Astrocyte (in vitro differentiated cells and primary cell): ENCODE measurements at regions not wholly inside any gene's neighbourhood (a gene's known extent, or its start where the extent isn't known, plus 50 kb on each side); places are given as distances from the start of the nearest gene placed in this dataset.

Source experiments
- CTCF ChIP-seq: IDR thresholded peaks from 2 replicates; pipeline ENCODE4 v1.5.1; 2011; ENCODE audit warnings: low read depth, mild to moderate bottlenecking, inconsistent platforms, low read length, moderate library complexity; ENCODE audit not compliant: insufficient read depth
- EZH2 ChIP-seq: IDR thresholded peaks from 2 replicates; pipeline ENCODE4 v1.6.1; 2012; ENCODE audit warnings: mild to moderate bottlenecking, low read length, inconsistent platforms; ENCODE audit not compliant: insufficient read depth

- no peak for TF ChIP-seq CTCF
- no peak for TF ChIP-seq EZH2
Measured at GRCh38 chr20:54745780-54746179, 270.4 kb downstream of the DOK5 start.
